Midbrain (tissue), 1 donor: ENCODE measurements at regions not wholly inside any gene's neighbourhood (a gene's known extent, or its start where the extent isn't known, plus 50 kb on each side); places are given as distances from the start of the nearest gene placed in this dataset.
"Not testable (repeated sequence)": the region's sequence is repeated elsewhere in the genome, so short reads cannot be mapped to it uniquely, and the experiment has no call there.

Experiments
- DNase-seq: peaks from one replicate; lab custom pipeline; 2025; lab: John Stamatoyannopoulos, UW

DNA sequence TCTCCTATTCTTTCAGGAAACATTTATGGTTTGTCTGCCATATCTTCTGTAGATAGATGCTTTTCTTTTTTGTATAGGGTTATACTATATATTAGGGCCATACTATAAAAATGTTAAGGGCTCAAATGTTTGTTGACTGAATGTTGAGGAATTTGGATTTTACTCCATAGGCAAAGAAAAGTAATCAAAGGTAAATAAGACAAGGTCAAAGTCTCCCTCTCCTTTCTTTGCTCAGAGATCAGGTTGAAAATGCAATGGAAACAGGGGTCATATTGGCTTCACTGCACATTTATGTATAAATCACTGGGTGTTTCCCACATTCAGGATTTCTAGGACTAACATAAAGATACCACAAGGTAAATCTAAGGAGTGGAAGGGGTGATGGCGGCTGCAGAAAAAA is 291.4 kb upstream of the FZD8 start:
- no peak for DNase-seq

DNA sequence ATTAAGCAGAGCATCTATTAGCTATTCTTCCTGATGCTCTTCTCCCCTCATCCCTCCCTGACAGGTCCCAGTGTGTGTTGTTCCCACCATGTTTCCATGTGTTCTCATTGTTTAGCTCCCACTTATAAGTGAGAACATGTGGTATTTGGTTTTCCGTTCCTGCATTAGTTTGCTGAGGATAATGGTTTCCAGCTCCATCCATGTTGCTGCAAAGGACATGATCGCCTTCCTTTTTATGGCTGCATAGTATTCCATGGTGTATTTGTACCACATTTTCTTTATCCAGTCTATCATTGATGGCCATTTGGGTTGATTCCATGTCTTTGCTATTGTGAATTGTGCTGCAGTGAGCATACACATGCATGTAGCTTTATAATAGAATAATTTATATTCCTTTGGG is 287.9 kb upstream of the FZD8 start:
- DNase-seq: not testable (repeated sequence)

DNA sequence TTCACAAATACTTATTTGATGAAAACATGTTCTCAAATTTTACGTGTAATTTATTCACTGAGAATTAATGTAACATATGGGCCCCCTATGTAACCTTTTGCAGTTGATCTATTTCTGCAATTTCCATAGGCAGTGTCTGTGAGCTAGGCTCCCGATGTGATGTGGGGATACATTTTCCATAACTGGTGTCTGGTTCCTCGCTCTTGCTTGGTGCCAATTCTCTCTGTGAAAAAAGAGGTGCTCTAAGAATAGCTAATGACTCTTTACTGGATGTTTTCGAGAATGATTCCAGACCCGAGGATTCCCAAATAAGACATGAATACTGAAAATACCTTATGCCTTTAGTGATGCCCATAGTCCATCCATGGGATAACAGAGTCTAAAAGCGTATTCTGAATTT is 286.7 kb upstream of the FZD8 start:
- no peak for DNase-seq

DNA sequence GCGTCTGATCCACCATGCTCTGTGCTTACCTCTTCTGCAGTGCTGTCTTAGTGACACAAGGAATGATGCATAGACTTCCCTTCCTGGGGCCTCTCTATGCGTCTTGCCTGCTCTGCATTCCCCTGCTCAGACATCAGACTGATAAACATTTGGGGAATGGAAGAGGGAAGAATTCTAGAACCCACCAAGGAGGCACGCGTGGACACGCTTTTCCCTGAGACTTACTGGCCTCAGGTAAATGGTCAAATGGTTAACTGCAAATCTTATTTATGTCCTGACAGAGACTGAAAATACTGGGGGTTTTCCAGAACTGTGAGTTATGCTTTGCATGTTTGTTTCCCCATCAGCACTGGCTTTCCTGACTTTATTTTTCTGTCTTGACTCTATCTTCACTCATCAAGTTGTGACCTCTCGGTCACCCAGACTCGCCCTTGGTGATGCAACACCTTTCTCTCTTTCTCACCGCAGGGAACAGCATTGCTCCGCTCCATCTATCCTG is 285.9 kb upstream of the FZD8 start:
- DNase-seq: no peak

DNA sequence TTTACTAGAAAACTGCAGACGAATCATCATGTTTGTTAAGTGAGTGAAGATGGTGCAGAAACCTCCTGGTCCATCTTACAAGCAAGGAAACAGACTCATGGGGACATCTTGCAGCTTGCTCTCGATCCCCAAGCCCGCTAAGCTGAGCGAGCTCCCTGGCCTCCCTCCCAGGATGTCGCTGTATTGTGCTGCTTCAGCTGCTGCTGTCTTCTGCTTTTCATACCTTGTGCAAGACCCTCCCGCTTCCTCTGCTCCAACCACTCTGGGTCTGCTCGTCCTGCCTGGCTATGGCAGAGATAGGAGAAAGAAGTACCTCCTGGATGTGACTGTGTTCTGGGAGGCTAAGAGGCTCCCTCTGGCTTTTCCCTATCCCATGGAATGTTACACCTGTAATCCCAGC is 285.2 kb upstream of the FZD8 start:
- DNase-seq: no peak

DNA sequence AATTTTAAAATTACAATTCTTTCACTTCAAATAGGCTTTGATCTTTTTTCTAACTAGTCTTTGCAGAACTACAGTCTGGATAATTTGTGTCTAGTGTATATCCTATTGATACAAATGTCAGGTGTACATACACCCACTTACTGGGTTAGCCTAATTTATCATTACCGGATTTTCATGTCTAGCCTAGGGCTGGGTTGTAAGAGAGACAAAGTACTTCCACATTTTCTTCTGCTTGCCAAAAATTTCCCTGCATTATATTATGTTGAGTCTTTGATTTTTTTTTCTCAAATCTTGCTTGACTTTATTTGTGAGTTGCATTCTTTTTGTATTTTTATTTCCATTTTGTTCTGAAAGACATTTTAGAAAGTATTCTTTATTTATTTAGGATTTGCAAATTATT is 284.8 kb upstream of the FZD8 start:
- DNase-seq: no peak

DNA sequence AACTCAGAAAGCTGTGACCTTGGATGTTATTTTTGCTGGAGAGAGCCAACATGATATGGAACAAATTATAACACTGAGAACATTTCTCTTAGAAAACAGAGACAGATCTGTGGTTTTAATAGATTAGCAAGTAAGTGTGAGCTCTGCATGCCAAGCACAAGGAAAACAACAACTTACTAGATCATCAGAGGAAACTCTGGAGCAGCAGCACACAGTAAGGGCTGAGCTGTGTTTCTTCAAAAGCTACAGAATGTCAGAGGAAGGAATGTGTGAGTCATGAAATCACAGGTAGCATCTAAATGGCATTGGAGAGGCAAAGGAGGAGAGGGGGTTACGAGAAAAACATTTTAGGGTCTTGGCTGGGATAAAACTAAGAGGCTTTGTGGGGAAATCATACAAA is 283.4 kb upstream of the FZD8 start:
- no peak for DNase-seq

DNA sequence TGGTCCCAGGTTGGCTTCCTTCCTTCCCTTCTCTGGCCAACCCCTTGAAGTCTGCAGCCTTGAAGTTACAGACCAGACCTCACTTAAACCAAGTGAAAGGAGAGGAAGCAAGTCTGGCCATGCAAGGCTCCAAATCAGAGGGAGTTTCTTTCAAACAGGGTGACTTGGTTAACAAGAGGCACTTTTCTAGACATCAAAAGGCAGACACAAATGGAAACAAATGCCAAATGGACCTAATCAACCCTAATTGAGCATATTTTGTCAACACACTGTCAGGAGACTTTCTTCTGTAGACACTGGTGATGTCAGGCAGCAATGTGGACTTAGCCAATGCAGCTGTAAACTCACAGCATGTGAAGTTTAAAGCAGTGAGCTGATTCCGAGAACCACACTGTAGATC is 282.7 kb upstream of the FZD8 start:
- DNase-seq: no peak

DNA sequence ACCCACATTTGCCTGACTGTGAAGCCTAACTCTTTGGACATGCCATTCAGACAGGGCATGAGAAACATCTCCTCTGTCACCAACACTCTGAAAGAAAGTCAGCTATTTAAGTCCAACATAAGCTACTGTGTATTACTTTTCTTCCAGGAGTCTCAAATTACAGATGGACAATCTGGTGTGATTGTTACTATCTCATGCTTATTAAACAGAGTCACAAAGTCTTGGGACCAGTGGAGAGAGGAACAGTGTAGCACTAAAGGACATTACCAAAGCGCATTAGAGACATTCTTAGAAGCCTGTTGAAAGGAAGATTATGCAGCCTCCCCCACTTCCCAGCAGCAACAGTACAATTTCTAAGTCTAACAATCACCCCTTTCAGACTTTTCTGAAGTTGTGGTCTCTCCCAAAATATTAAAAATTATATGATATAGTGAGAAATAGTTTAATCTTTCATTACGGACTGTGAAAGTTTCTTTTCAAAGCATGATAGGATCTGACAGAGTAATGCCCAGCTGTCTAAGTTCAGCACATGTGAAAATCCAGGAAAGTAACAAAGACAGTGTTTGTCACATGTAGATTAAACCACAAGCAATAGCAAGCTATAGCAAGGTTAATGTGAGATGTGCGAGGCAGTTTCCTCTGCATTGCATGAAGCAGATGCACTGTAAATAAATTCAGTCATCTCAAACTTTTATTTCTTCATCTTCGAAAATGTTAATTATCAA is 280.9 kb upstream of the FZD8 start:
- DNase-seq: no peak

DNA sequence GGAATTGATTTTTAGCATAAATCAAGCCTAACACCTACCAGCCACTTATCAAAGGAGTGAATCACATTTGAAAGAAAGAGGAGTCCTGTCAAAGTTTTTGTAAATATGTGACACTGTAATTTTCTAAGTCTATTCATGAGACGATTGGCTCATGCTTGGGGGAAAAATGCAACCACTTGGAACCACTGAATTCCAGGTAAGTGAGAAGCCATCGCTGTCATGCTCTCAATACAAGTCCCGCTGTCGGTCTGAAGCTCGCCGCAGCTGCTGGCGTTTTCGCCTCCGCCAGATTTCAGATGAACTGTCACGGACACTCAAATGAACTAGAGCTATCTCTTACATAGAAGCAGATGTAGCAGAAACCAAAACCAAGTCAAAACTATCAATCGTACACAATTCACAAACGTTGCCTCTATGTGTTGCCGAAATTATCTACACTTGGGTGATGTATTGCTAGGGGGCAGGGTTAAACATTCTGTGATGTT is 279.8 kb upstream of the FZD8 start:
- no peak for DNase-seq

DNA sequence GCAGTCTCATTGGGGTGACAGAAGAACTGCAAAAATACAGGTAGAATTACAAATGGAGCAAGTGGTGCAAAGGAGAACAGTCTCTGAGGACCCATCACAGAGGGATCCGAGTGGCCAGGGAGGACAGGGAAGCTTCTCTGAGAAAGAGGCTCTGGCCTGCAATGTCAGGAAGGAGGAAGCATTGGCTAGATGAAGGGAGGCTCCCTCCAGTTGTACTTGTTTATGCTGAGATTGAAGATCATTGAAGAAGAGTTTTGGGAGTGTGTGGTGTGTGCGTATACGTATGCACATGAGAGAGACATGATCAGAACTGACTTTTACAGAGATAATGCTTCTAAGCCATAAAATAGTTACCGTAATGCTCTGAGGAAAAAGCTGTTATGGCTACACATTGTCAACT is 274.7 kb upstream of the FZD8 start:
- no peak for DNase-seq

DNA sequence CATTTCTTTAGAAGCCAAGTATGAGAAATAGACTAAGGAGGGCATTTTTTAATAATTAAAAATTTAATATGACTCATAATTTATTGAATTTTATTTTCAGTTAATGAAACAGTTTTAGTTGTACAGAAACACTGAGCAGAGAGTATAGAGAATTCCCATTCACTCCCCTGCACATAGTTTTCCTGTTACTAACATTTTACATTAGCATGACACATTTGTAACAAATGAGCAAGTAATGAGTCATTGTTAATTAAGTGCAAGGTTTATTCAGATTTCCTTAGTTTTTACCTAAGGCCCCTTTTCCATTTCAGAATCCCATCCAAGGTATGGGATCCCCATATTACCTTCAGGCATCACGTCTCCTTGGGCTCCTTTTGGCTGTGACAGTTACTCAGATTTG is 271.5 kb upstream of the FZD8 start:
- DNase-seq: no peak

DNA sequence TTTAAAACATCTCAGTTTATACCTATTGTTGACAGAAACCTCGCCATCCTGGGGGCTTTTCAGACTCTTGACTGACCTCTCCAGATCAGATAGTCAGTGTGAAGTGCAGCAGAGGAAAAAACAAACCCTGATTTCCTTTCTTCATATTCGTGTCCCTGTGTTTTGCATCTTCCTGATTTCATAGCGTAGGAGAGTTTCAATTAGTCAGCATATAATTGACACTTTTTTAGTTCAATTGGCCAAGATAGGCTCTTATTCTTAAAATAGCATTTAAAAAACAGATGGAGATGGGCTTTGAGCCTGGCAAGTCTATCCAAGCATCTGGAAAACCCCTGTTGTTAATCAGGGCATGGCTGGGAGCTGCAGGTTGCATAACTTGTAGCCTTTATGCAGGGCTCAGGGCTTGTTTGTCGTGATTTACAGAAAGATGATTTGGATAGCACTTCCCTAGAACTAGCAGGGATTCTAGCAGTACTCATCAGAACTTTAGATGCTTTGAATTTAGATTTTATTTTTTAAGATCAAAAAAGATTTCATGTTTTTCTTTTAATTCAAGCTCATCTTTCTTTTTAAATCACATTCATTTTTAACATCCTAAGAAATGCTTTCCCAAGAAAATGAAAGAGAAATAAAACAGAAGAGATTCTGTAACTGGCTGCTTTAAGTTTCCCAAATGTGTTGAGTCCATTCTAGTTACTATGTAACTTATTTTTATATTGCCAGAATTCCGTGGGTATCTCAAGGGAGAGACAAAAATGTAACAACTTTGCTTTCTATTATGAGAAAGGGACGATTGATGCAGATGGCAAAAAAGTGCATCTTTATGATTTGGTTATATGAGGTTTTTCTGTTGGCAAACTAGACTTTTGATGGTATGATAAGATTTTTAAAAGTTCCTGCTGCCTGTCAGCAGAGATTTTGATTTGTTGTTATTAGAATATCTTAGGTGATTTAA is 270.8 kb upstream of the FZD8 start:
- no peak for DNase-seq

DNA sequence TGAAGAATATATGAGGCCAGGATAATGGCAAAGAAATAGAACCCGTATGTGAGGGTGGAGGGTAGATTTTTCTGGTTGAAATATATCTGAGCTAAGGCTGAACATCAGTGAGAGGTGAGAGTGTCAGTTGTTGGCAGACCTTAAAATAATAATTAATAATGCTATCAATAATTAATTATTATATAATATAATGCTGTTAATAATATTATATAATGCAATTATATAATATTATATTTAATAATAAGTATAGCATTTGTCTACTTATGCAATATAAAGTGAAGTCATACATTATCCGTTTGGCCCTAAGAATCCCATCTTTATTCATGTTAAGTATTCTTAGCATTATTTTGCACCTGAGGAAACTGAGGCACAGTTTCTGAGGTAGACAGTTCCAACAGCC is 269.9 kb upstream of the FZD8 start:
- no peak for DNase-seq

DNA sequence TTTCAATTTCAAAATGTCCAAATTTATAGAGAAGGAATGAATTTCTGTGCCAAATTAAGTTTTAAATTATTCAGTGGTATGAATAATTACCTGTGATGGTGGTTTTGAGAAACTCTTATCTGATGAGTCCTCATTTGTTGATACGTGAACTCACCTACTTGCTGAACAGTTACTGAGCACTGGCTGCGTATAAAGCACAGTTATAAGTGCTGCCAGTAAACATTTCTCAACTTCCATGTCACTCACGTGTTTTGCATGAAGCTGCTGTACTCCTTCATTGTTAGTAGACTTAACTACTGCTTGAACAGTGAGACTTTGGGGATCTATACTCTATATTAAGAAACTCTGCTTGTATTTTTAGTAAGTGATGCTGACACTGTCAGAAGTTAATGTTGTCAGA is 269.1 kb upstream of the FZD8 start:
- DNase-seq: no peak

DNA sequence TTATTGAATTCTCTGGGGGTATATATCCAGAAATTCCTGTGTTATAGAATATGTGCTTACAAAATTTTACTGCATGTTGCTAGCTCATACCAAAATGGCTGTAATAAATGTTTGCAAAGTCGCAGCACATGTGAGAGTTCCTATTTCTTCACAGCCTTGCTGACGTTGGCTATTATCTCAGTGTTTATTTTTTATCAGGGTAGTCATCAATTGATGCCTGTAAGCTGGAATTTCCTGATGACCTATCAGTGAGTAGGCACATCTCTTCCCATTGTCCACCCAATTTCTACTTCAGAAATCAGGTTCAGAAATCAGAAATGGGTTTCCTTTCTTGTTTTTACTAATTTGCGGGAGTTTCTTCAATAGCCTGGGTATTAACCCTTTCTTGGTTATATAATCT is 268.1 kb upstream of the FZD8 start:
- DNase-seq: no peak

DNA sequence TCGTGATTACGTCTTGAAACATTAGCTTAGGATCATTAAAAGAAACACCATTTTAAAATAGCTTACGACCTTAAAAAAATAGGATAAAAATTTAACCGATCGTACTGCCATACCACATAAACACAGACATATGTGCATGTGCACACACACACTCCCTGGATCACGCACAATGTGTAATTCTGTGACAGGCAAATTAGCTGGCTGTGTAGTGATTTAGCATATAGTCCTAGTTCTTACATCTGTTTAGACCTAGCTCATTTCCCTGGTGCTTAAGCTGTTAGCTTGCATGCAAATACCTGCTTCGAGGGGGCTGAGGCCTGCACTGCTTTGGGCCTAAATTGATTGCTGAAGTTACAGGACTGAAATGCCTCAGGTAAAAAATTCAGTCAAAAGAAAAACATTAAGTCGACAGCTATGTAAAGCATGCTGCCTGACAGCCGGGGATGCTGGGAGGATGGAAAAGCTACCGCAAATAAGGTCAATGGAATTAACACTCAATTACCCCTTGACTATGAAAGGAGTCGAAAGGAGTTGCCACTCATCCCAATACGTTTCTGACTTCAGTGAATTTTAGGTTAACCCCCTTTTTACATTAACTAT is 267.1 kb upstream of the FZD8 start:
- DNase-seq: no peak

DNA sequence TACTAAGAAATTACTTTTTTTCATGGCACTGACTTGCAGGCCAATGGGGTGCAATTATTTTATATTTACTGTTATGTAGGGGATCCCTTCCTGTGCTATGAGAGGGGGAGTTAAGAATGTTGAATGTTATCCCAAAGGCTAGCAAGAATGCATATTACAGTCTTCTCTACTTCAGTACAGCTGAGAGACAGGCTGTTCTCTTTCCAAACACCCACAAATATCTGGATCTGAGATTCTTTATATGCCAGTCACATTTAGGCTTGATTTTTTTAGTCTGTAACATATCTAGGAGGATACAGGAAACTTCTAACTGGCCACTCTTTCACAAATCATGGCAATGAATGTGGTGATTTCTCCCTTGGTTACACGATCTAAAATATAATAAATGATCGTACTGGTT is 266.4 kb upstream of the FZD8 start:
- DNase-seq: no peak

DNA sequence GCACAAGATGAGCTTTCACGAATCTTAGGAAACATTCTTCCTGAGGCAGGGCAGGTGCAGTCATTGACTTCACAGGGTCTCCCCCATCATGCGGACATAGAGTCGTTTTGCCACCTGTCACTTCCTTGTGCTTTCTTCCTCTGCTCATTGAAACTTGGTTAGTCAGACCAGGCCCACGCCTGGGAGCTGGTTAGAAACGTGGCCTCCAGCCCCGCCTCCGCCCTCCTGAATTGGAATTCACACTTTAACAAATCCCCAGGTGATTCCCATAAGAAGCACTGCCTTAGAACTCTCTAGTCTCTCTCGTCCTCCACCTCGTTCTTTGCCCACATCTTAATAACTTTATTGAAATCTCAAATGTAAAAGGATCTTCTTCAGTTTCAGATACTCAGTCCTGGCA is 265.5 kb upstream of the FZD8 start:
- no peak for DNase-seq

DNA sequence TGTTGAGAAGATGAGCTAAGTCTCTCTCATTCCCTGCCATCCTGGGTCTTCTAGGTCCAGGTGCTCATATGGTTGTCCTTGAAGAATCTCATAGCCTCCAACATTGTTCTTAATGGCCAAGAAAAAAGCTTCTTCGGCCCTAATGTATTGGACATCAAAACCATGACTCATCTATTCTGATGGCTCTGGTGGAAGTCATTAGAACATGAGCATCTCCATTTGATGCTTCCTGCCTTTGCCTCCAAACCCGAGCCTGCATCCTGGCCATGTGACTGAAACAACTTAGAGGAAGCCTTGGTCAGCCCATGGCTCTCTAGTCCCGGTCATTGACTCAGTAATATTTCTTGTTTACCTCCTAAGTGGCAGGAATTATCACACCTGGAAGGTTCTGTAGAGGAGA is 264.1 kb upstream of the FZD8 start:
- no peak for DNase-seq

DNA sequence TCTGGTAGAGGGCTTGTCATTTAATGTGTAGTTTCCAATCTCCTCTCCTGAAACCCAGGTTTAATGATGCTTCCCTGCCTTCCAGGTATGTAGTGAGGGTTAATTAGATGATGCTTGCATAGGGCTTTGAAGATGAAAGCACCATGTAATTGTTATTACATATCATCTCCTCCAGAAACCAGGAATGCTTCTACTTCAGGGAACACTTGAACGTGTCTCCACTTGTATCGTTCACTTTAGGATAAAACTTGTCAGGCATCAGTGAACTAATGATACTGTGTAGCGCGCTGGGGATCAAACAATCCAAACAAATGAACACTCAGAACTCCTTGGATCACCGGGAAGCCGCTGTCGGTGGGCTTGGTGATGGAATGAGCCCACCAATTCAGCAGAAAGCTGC is 260.9 kb upstream of the FZD8 start:
- DNase-seq: no peak

DNA sequence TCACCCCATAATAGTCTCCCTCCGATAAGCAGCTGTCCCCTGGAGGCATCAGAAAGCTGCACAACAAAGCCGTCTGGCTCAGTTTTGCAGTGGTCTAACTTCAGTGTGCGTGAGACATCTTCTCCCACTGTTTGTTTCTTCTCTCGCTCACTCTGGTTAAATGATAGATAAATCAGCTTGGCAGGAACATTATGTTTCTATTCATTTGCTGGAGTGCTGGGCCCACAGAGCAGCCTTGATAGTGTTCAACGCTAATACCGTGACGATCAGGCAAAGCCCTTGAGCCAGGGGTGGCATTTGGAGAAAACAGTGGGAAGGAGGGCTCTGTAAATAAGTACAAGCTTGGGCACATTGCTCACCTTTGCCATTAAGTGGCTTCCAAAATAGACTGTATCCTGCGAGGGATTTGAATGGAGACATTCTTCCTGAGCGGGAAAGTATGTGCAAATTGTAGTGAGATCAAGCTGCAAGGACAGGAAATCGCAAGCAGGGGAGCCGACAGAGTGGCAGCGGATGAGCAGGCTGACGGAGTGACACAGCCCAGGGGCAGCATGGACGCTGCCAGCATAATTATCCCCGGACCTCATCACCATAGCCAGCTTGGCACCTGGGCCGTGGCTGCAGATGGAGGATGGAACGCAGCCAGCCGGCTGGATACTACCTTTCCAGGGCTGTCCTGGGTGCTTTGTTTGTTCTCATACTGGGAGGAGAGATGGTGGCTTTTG is 256.8 kb upstream of the FZD8 start:
- DNase-seq: no peak
